SIG-M5 treated with dmso at 0.1 percent for 504 hours (cell line): ENCODE measurements at regions not wholly inside any gene's neighbourhood (a gene's known extent, or its start where the extent isn't known, plus 50 kb on each side); places are given as distances from the start of the nearest gene placed in this dataset.
"Not testable (repeated sequence)": the region's sequence is repeated elsewhere in the genome, so short reads cannot be mapped to it uniquely, and the experiment has no call there.

Experiments
- DNase-seq: peaks from one replicate; lab custom pipeline; 2025; ENCODE audit not compliant: unreplicated experiment; lab: John Stamatoyannopoulos, UW

DNA sequence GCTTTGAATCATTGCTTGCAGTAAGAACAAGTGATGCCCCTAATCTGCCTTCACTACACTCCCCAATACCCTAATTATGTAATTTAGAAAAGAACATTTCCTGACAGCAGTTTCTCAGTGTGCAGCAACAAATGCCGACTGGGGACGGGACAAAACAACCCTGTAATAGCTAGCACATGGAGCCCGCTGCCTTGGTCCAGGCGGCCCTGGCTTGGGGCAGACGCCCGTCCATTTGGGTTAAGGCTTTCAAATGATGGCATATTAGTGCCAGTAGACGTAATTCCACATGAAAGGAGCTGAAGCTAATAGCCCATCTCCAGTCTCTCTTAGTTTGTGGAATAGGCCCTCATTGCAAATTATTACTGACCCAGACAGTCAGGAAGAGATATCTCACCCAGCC, 150.6 kb upstream of the PITX1 start:
- no peak for DNase-seq

- no peak for DNase-seq
These were observed 149.4 kb upstream of the PITX1 start for GRCh38 chr5:135183464-135183863.

GRCh38 chr5:135182675-135183074, 148.6 kb upstream of the PITX1 start:
- no peak for DNase-seq

- DNase-seq: no peak
These were observed 147.6 kb upstream of the PITX1 start for GRCh38 chr5:135181653-135182052.

DNA sequence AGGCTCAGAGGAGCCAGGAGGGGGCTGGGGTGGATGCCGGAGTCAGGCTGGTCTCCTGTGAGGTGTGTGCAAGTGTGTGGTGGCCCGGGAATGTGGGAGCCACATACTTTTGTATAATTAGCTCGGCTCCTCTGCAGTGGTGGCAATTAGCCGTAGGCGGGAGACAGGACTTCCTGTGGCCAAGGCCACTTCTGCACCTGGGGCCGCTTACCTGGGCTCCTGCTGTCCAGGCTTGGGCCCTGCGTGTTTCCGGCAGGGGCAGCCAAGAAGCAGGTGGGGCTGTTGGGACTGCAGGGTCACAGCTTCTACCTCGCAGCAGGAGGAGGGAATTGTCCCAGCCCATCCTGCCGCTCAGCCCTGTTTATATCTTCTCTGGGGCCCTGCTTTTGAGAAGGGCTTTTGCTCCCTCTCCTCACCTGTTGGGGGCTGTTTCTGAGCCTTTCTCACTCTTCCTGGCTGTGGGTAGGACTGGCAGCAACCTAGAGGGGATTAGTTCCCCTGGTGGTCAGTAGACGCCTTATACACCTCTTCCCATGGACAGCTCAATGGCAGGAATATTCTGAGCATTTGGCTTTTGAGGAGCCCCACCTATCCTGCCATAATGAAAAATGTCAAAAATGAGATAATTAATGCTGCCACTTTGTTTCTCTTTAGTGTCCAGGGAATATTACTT, 145.4 kb upstream of the PITX1 start:
- no peak for DNase-seq

DNA sequence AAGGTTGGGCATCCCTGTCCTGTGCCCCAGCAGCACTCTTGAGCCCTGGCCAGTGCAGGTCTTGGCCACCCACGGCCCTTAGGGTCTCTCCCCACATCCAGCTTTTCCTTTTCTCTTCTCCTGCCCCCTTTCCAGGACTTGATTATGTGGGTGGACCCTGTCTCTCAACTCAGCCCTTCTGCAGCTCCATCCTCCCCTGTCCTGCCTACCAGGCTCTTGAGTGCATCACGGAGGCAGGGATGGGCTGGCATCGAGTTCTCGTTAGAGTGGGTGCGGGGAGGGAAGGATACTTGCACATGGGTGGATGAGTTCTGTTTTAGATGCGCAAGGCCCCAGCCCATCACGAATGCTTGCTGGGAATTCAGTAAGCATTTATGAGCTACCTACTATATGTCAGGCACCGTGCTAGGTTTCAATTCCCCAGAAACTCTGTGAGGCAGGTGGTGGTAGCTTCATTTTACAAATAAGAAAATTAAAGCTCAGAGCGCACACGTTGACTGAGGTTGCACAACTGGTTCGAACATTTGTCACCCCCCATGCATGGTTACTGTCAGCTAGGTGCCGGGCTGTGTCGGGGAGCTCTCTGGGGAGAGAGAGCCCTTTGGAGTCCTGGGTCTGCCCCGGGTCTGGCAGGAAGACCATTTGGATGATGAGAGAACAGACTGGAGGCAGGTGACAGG, 144.6 kb upstream of the PITX1 start:
- no peak for DNase-seq

- no peak for DNase-seq
These were observed 143.6 kb upstream of the PITX1 start for GRCh38 chr5:135177591-135177990.

GRCh38 chr5:135176991-135177390, 143.0 kb upstream of the PITX1 start:
- no peak for DNase-seq

- DNase-seq: no peak
These were observed 140.5 kb upstream of the PITX1 start for GRCh38 chr5:135174315-135175096.

DNA sequence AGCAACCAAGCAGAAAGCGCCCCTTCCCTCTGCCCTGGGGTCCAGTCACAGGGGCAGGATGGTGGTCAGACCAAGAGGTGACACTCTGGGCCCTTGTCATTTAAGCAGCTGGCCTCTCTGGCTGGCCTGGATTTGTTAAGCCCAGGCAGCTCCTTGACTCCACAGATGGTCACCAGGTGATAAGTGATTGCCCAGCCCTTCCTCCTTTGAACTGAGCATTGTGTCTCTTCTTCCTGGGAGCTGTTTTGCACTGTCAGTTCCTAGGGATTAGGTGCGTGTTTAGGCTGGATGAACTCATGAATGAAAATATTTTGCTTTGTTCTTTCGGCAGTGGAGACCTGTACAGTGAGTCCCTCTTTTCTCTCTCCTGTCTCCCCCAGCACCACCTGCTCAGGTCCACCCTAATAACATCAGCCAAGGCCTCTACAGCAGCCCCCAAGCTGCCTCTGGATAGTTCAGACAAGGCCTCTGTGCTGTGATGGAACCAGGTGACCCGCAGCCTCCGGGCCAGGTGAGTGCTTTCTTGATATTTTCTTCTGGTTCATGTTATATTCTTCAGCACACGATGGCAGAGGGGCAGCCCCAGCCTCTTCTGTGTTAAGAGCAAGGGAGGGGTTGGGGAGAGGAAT, 139.7 kb upstream of the PITX1 start:
- DNase-seq: no peak

- no peak for DNase-seq
These were observed 138.7 kb upstream of the PITX1 start for GRCh38 chr5:135172718-135173117.

- DNase-seq: no peak
These were observed 137.3 kb upstream of the PITX1 start for GRCh38 chr5:135171336-135171735.

DNA sequence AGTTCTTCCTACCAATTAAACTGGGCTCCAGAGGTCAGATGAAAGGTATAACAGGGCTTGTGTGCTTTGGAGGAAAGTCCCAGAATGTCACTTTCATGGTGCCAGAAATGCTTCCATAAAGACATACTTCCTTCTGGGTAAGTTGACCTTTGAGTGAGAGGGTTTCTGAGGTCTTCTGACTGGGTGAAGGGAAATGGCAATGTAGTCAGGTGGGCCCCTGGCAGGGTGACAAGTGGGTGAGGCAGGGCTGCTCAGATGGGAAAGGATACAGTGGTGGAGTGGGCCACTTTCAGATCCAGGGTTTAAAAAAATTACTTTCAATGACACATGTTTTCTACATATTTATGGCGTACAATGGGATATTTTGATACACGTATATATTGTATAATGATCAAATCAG, 136.5 kb upstream of the PITX1 start:
- no peak for DNase-seq

DNA sequence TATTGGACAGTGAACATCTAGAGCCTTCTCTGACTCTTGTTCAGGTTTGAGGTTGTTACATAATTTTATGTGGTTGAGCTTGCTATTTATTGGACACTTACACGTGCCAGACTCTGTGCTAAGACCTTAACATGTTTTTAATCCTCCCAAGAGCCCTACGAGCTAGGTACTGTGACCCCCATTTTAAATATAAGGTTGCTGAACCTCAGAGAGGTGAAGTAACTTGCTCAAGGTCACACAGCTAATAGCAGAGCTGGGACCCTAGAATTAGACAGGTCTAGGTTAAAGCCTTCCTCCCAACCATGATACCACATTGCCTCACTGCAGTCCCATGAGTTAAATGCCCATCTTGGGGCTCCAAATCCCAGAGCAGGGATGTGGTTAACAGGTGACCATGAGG, 135.7 kb upstream of the PITX1 start:
- DNase-seq: no peak

DNA sequence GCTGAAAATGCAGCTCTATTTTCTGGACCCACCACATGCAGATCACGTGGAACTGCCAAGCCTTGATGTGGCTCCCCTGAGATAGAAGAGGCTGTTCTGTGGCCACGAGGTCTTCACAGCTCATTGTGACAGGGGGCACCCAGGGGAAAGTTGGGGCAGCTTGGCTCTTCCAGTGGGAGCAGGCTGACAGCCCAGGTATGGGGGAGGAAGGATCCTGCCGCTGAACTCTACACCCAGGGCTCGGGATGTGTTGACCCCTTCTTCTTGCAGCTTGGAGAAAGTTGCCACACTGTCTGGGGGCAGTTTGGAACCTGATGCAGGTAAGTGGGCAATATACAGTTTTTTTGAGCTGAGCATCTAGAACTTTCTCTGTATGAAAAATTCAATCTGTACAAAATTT, 133.6 kb upstream of the PITX1 start:
- no peak for DNase-seq

DNA sequence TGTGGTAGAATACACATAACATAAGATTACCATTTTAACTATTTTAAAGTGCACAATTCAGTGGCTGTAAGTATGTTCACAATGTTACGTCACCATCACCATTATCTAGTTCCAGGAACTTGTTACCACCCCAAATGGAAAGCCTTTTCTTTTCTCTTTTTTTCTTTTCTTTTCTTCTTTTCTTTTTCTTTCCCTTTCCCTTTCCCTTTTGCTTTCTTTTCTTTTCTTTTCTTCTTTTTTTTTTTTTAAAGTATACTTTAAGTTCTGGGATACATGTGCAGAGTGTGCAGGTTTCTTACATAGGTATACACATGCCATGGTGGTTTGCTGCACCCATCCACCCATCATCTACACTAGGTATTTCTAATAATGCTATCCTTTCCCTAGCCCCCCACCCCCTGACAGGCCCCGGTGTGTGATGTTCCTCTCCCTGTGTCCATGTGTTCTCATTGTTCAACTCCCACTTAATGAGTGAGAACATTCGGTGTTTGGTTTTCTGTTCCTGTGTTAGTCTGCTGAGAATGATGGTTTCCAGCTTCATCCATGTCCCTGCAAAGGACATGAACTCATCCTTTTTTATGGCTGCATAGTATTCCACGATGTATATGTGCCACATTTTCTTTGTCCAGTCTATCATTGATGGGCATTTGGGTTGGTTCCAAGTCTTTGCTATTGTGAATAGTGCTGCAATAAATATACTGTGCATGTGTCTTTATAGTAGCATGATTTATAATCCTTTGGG, 131.0 kb upstream of the PITX1 start:
- DNase-seq: not testable (repeated sequence)

DNA sequence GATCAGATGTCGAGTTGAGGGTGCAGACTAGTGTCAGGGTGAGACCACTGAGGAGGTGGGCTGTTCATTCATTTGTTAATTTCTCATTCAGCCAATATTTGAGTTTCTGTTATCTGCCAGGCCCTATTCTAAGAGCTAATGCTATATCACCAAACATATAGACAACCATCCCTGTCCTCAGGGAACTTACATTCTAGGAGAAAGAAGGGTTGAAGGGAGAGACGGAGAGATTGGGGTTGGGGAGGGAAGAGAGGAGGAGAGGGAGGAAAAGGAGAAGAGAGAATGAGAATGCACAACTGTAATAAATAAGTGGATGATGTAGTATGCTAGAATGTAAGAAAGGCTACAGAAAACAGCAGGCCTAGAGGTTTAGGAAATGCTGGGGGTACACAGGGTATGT, 129.9 kb upstream of the PITX1 start:
- no peak for DNase-seq

GRCh38 chr5:135163391-135163790, 129.4 kb upstream of the PITX1 start:
- no peak for DNase-seq

- no peak for DNase-seq
These were observed 128.7 kb upstream of the PITX1 start for GRCh38 chr5:135162661-135163265.

DNA sequence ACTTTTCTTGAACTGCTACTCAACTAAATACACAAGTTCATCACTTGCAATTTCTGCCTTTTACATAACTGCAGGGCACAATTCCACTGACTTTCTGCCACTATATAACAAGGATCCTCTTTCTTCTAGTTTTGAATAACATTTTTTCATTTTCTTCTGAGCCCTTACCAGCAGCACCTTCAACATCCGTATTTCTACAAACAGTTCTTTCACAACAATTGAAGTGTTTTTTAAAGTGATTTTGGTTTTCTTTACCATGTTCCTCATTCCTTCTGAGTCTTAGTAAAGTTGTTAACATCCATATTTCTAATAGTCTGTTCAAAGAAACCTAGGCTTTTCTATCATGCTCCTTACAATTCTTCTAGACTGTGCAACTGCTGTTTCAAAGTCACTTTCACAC, 127.2 kb upstream of the PITX1 start:
- DNase-seq: peak; percentile 55
